ENCODE measurements at regions not wholly inside any gene's neighbourhood (a gene's known extent, or its start where the extent isn't known, plus 50 kb on each side); places are given as distances from the start of the nearest gene placed in this dataset.

- H3K4me1 ChIP-seq (ENCODE audit: control insufficient read depth, insufficient read depth, low read length), result no peaks in the 10 kb centered on the region
- Mint-ChIP-seq H3K27me3 (ENCODE audit: low read depth in 2 of 2) (no peaks in the 10 kb centered on the region), H3K27ac (no peak overlapping the region), H3K36me3 (peaks cover 11% of the 10 kb centered on the region), H3K9me3 (peaks cover 4 to 9% of the 10 kb centered on the region in 2 donors), H3K4me3 (no peak overlapping the region), H3K4me1 (no peaks in the 10 kb centered on the region)
- no peaks in the 10 kb centered on the region for H3K27me3 ChIP-seq (ENCODE audit: control insufficient read depth, insufficient read depth, low read length)
- H3K9me3 ChIP-seq (ENCODE audit: control insufficient read depth, insufficient read depth, low read length), result no peaks in the 10 kb centered on the region
- no peak overlapping the region for H3K4me3 ChIP-seq (ENCODE audit: low read length)
- DNase-seq (no peak), ATAC-seq (no peak)
- TF ChIP-seq CTCF (IDR thresholded peaks at IDR 0.05), result no peak
- WGBS (ENCODE audit: insufficient coverage), result 58% methylated on average over 1 of the region's 1 CpG
- H3K36me3 ChIP-seq (ENCODE audit: control insufficient read depth, insufficient read depth, low read length), result no peaks in the 10 kb centered on the region
- H3K27ac ChIP-seq (ENCODE audit: low read length), result no peak overlapping the region
- intact Hi-C loops (cut with micrococcal nuclease), result no loop called here
These were observed 138.6 kb upstream of the BRINP3 start for GRCh38 chr1:190616235-190616634.

- Histone ChIP-seq H3K36me3 (ENCODE audit: control insufficient read depth, insufficient read depth, low read length) (no peaks in the 10 kb centered on the region), H3K27ac (ENCODE audit: low read length) (no peak overlapping the region), H3K4me1 (ENCODE audit: control insufficient read depth, insufficient read depth, low read length) (no peaks in the 10 kb centered on the region), H3K27me3 (ENCODE audit: control insufficient read depth, insufficient read depth, low read length) (no peaks in the 10 kb centered on the region), H3K4me3 (ENCODE audit: low read length) (no peak overlapping the region), H3K9me3 (ENCODE audit: control insufficient read depth, insufficient read depth, low read length) (peaks cover 3% of the 10 kb centered on the region)
- no peaks in the 10 kb centered on the region for H3K4me1 Mint-ChIP-seq
- intact Hi-C loops (cut with micrococcal nuclease), result no loop called here
- peaks cover 11% of the 10 kb centered on the region for H3K36me3 Mint-ChIP-seq
- no peak for TF ChIP-seq CTCF (IDR thresholded peaks at IDR 0.05)
- no peak overlapping the region for H3K27ac Mint-ChIP-seq
- H3K27me3 Mint-ChIP-seq (ENCODE audit: low read depth in 2 of 2), result no peaks in the 10 kb centered on the region
- ATAC-seq (no peak), DNase-seq (no peak)
- peaks cover 4 to 12% of the 10 kb centered on the region in 2 donors for H3K9me3 Mint-ChIP-seq
- H3K4me3 Mint-ChIP-seq, result no peak overlapping the region
- WGBS (ENCODE audit: insufficient coverage), result no CpG with 5 or more reads among the region's 1 CpG
These were observed 142.1 kb upstream of the BRINP3 start for GRCh38 chr1:190619724-190620123.

DNA sequence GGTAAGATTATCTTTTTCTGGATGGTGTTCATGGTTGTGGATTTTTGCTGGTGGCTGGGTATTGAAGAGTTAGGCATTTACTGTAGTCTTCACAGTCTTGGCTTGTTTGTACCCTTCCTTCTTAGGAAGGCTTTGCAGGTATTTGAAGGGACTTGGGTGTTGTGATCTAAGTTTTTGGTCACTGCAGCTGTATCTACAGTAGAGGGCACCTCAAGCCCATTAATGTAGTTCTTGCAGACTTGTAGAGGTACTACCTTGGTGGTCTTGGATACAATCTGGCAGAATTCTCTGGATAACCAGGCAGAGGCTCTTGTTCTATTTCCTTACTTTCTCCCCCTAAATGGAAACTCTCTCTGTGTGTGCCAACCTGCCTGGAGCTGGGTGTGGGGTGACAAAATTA, 155.8 kb upstream of the BRINP3 start:
- no peak overlapping the region for H3K27ac Mint-ChIP-seq
- no peaks in the 10 kb centered on the region for H3K27me3 Mint-ChIP-seq (ENCODE audit: low read depth in 2 of 2)
- no peak for TF ChIP-seq CTCF (IDR thresholded peaks at IDR 0.05)
- Histone ChIP-seq H3K9me3 (ENCODE audit: control insufficient read depth, insufficient read depth, low read length) (peaks cover 14% of the 10 kb centered on the region), H3K4me1 (ENCODE audit: control insufficient read depth, insufficient read depth, low read length) (no peaks in the 10 kb centered on the region), H3K36me3 (ENCODE audit: control insufficient read depth, insufficient read depth, low read length) (no peaks in the 10 kb centered on the region), H3K27ac (ENCODE audit: low read length) (no peak overlapping the region), H3K4me3 (ENCODE audit: low read length) (no peak overlapping the region), H3K27me3 (ENCODE audit: control insufficient read depth, insufficient read depth, low read length) (no peaks in the 10 kb centered on the region)
- ATAC-seq (no peak), DNase-seq (no peak)
- no peaks in the 10 kb centered on the region for H3K4me1 Mint-ChIP-seq
- intact Hi-C loops (cut with micrococcal nuclease), result no loop called here
- peaks cover 12 to 26% of the 10 kb centered on the region in 2 donors for H3K9me3 Mint-ChIP-seq
- peaks cover 20% of the 10 kb centered on the region for H3K36me3 Mint-ChIP-seq
- H3K4me3 Mint-ChIP-seq, result no peak overlapping the region

- Mint-ChIP-seq H3K9me3 (peaks cover 12 to 26% of the 10 kb centered on the region in 2 donors), H3K36me3 (peaks cover 20% of the 10 kb centered on the region), H3K4me3 (no peak overlapping the region), H3K27ac (no peak overlapping the region), H3K4me1 (no peaks in the 10 kb centered on the region), H3K27me3 (ENCODE audit: low read depth in 2 of 2) (no peaks in the 10 kb centered on the region)
- no peak for TF ChIP-seq CTCF (IDR thresholded peaks at IDR 0.05)
- Histone ChIP-seq H3K4me1 (ENCODE audit: control insufficient read depth, insufficient read depth, low read length) (no peaks in the 10 kb centered on the region), H3K27me3 (ENCODE audit: control insufficient read depth, insufficient read depth, low read length) (no peaks in the 10 kb centered on the region), H3K27ac (ENCODE audit: low read length) (no peak overlapping the region), H3K36me3 (ENCODE audit: control insufficient read depth, insufficient read depth, low read length) (no peaks in the 10 kb centered on the region), H3K4me3 (ENCODE audit: low read length) (no peak overlapping the region), H3K9me3 (ENCODE audit: control insufficient read depth, insufficient read depth, low read length) (peaks cover 14% of the 10 kb centered on the region)
- ATAC-seq (no peak), DNase-seq (no peak)
- WGBS (ENCODE audit: insufficient coverage), result 85% methylated on average over 2 of the region's 2 CpGs
- intact Hi-C loops (cut with micrococcal nuclease), result no loop called here
These were observed 156.5 kb upstream of the BRINP3 start for GRCh38 chr1:190634134-190634533.

Data from natural killer cell (primary cell).